DMS53 treated with DMSO at 0.1 percent for 48 hours (cell line): ENCODE measurements at regions not wholly inside any gene's neighbourhood (a gene's known extent, or its start where the extent isn't known, plus 50 kb on each side); places are given as distances from the start of the nearest gene placed in this dataset.

Experiments
- DNase-seq: peaks from one replicate; lab custom pipeline; 2025; ENCODE audit not compliant: unreplicated experiment; lab: John Stamatoyannopoulos, UW

DNA sequence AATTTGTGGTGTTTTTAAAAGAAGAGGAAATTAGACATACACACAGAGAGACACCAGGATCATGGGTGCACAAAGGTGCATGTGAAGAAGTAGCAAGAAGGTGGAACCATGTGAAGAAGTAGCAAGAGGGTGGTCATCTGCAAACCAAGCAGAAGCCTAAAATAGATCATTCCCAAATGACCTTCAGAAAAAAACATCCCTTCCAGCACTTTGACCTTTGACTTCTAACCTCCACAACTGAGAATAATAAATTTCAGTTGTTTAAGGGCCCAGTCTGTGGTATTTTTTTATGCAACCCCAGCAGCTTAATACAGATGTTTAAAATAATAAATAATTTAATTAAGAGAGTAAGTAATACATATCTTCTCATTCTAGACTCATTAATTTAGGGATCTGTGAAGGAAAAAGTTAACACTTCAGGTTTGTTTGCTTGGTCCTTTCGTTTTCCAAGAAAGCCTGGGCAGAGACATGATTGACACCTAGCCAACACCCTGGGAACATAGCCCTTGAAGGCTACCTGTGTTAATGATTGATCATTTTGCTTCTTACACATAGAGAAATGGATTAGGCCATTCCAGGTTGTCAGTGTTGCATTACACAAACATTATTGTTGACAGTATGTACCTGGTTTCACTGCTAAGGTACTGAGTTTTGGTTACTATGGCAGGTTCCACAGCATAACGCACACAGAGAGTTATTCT lies 1331.2 kb upstream of the GBE1 start:
- peak; percentile 24 for DNase-seq

DNA sequence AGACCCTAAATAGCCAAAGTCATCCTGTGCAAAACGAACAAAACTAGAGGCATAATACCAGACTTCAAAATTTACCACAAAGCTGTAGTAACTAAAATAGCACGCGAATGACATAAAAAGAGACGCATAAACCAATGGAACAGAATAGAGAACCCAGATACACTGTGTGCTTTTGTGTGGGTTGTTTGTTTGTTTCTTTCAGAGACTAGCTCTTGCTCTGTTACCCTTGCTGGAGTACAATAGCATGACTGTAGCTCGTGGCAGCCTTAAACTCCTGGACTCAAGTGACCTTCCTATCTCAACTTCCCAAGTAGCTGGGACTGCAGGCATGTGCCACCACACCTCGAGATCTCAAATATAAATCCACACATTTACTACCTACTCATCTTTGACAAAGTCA lies 1314.6 kb upstream of the GBE1 start:
- DNase-seq, result no peak

DNA sequence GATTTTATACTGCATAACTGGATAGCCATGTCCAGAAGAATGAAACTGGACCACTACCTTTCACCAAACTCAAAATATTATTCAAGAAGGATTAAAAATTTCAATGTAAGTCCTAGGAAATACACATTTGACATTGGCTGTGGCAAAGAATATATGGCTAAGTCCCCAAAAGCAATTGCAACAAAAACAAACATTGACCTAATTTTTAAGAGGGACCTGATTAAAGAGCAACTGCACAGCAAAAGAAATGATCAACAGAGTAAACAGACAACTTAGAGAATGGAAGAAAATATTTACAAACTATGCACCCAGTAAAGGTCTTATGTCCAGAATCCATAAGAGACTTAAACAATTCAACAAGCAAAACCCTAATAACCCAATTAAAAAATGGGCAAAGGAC lies 1313.0 kb upstream of the GBE1 start:
- DNase-seq, result no peak

DNA sequence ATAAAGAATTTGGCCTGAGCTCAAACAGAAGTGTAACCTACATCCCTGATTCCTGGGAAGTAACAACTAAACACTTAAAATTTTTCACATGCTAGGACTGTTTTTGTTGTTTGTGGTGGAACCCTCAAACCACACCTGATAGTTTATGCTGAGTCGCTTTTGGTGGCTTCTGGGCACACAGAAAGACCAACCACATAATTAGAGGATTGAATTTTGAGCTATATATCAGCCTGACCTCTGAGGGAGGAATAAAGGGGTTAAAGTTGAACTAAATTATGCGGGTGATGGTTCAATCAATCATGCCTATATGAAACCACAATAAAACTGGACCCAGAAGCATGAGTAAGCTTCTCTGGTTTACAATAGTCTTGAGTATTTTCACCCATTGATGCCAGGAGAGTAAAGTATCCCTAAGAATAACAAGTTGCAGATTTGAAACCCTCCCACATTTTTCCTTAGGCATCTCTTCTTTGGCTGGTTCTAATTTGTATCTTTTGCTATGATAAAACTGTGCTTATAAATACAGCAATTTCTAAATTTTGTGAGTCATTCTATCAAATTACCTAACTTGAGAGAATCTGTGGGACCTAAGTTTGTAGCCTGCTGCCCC lies 1304.5 kb upstream of the GBE1 start:
- no peak for DNase-seq

DNA sequence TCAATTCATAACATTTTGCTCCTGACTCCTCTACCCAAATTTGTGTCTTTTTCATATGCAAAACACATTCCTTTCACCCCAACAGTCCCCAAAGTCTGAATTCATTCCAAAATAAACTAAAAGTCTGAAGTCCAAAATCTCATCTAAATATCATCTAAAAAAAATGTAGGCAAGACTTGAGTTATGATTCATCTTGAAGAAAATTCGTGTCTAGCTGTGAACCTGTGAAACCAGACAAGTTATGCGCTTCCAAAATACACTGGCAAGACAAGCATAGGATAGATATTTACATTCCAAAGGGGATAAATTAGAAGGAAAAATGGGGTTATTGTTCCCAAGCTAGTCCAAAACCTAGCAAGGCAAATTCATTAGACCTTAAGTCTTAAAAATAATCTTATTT lies 1302.0 kb upstream of the GBE1 start:
- no peak for DNase-seq

DNA sequence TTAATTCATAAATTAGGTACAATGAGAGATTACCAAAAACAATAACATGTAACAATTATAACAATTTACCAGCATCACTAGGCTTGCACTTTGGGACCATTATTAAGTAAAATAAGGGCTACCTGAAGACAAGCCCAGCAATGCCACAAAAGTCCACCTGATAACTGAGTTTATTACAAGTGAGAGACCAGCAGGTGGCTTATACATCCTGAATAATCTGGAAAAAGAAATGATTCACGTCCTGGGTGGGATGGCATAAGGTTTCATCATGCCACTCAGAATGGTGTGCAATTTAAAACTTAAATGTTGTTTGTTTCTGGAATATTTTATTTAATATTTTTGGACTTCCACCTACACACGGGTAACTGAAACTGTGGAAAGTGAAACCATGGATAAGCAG lies 1287.1 kb upstream of the GBE1 start:
- DNase-seq, result no peak

DNA sequence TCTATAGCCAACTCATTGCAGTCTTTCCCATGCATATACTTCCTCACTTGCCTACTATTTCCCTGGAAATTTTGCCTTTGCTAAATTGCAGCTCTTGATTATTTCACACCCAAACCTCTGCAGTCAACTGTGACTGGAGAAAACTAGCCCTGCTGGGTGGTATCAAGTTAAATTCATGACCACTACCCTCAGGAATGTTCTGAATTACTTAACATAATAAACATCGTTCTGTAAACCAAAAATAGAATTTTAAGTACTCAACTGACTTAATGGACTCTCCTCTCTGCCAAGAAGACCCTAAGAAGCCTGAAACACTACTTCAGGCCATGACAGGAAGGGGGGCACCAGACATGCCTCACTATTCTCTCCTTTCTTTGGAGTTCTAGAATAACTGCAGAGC lies 1278.0 kb upstream of the GBE1 start:
- no peak for DNase-seq

DNA sequence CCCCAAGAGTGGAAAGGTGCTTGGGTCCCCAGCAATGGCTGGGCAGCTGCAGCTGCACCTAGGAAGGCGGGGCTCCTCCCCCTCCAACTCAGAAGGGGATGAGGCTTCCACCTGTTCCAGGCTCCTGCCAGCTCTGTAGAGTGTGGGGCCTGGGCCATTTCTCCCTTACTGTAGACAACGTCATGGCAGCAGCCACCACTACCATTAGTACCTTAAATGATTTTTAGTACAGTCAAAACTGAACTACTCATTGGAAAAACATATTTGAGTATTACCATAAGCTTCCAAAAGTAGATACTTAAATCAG lies 1274.2 kb upstream of the GBE1 start:
- DNase-seq, result no peak

DNA sequence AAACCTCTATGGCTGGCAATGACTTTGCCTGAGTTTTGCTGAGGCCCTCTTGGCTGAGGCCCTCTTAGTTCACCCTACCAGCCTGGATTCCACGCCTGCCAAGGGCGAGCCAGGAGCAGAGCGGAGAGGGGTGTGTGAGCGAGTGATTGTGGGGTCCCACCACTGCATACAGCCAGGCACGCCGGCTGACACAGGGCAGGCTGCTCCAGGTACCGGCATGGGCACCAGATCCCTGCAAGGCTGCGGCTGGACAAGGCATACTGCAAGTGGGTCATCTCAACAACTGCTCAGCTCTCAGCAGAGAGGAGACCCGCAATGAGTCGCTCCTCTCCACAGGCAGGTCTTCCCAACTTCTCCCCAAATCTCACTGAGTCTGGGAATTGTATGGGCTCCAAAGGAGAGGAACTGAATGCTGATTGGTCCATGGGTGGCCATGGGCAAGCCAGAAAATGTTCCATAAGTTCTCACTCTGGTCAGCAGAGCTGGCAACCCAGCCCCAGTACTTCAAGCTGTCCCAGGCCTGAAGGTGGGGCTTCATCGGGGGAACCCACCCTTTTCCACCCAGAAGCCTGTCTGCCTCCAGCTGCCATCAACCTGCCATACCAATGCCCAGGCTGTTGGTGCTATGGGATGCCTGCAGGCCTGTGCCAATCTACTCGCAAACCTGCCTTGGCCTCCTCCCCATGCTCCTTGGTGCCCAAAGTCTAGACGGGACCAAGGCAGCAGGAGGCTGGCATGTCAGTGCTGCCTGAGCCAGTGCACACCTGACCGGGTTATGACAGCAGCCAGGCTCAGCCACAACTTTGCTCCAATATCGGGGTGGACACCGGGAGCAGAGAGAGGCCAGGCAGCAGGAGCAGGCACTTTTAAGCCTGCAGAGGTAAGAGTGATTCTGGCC lies 1273.6 kb upstream of the GBE1 start:
- no peak for DNase-seq

DNA sequence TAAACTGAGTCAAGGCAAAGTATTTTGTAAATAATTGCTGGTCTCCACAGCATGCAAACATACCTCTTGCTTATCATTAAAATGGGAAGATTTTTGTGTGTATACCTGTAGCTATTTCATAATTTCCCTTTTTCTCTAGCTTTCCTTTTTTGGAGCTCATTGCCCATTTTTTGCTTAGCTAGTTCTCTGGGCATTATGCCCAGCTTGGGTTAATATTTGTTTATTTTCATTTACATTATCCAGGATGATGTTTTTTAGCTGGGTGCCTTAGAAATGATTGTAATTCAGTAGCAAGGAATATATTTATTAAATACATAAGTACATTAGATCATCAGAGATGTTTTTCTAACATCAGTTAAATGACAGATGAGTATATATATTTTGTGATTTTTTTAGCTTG lies 1271.7 kb upstream of the GBE1 start:
- no peak for DNase-seq

DNA sequence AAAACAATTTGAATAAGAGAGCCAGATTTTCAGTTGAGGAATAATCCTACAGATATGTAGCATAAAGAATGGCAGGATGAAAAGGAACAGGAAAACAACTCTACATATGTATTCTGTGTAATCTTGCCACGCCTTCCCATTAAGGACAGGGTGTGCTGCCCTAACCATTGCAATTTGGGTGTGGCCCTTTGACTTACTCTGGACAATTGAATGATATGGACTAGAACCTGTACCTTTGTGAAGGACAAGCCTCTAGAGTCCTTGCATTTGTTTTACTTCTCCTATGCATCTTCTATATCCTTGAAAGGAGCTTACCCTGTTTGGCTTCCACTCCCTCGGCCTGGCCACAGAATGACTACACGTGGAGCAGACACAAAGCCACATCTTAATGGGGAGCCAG lies 1261.6 kb upstream of the GBE1 start:
- DNase-seq, result no peak

DNA sequence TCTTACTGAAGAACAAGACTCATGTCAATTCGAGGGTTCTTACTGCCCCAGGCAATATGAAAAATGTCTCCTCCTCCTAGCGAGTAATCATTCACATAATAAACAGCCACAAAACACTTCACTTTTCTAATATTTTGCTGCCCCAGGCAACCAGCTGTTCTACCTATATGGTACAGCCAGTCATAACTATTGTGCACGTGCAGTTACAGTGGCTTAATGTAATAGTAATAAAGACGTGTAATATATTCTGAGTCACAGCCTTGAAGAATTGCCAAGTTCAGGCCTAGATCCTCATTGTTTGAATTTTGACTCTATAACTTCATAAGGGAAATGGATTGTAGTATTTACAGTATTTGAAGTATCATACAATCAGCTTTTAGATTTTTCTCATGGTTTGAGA lies 1250.0 kb upstream of the GBE1 start:
- no peak for DNase-seq

DNA sequence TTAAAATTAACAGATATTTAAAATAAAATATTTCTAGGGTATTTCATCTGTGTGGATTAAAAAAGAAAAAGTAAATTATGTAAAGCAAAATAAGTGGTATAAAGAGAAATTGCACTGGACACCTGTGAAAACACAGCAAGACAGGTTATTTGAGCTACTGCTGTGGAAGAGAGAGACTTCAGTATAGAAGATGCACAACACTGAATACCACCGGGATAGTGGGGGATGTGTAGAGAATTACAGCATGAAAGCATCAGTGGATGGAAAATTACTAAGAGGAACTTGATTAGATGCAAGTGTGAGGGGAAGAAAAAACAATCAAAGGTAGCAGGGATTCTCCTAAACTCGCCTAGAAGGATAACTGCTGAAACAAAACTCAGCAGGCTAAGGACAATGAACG lies 1242.5 kb upstream of the GBE1 start:
- no peak for DNase-seq

DNA sequence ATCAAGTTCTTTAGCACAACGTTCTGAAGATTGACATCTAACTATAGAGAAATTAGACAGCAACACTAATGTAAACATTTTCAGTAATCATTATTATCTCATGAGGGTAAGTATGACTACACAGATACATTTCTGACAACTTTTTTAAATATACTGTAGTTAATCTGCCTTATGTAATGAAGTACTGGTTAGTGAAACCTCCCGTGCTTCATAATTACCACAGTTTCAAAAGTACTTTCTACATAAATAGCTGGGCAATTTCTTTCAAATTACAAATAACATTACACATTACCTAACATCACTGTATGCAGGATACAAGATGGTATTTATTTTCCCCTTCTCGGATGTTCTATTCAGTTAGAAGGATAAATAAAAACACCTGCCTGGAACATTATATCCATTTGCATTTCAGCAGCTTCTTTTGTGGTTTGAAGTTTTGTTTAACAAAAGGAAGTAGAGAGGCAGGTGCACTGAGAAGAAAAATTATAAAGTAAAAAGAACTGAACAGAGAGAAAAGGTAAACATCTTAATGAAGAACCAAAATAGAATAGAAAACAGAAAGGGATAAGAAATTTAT lies 1241.5 kb upstream of the GBE1 start:
- no peak for DNase-seq

DNA sequence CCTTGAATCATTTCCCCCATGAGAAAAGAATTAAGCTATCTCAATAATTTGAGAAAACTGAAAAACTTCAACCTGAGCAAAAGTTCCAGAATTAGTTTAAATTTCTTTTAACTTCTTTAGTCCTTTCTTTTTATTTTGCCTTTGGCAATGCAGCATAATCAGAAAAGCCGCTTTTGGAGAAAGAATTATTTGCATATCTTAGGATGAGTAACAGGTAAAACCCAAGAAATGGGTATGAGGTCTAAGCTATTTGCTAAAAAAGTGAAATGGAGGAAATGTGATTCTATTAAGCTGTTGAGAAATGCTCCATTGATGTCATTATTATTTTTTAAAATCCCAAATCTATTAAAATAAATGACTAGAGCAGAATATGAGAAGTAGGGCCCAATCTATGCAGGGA lies 1238.3 kb upstream of the GBE1 start:
- no peak for DNase-seq

DNA sequence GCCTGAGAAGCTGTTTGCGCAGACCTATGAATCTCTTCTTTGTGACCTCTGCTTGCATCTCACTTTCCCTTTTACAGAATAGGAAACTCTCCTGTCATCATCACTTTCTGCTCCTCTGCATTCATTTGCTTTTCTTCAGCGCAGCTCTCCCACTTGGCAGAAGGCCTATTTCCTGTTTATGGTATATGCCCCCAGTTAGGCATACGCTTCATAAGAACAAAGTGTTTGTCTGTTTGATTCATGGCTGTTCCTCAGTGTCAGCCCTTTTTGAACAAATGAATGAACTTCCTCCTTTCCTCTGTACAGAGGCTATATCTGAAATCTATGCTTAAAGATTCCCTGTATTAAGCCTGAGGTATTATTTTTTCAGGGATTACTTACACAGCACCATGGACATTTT lies 1216.9 kb upstream of the GBE1 start:
- no peak for DNase-seq

DNA sequence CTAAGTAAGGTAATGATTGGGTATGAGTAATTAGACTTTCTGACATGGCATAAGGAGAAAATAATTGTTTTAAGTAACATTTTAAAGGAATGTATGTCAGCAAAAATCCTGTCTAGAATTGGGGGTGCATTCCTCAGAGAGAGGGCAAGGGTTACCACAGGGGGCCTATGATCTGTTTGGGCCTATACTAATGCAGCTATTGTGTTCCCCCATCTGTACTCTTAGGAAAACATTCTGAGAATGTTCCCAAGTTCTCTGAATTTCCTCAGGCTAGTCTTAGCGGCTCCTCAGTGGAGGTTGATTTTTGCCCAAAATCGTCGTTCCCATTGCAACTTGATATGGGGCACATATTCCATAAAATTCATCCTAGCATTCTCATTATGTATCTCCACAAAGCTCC lies 1216.4 kb upstream of the GBE1 start:
- no peak for DNase-seq

DNA sequence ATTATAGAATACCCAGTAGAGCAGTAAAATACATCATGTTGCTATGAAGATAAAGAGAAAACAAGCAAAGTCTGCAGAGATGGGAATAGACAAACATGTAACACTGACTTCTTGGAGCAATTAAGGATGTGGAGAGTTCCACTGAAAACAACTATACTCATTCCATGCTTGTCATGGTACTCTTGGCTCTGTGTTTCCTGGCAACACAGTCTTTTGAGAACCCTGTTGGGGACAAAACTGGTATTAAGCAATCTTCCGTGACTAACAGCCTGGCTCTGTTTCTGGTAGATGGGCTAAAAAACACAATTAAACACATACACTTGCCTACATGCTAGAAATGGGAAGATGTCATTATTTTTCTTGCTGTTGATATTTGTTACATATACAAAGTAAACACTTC lies 1212.3 kb upstream of the GBE1 start:
- no peak for DNase-seq

DNA sequence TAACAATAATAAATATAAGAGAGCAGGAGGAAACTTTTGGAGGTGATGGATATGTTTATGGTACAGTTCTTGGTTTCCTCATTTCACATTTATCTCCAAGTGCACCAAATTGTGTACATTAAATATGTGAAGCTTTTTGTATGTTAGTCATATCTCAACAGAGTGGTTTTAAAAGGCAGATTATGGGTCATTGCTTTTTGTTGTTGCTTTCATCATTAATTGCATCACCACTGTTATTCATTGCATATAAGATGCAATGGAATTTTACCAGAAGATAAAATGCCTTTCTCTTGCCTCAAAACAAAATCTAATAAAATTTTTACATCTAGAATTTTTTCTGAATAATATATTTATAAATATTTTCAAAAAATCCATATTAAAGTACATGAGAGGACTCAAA lies 1198.9 kb upstream of the GBE1 start:
- no peak for DNase-seq

DNA sequence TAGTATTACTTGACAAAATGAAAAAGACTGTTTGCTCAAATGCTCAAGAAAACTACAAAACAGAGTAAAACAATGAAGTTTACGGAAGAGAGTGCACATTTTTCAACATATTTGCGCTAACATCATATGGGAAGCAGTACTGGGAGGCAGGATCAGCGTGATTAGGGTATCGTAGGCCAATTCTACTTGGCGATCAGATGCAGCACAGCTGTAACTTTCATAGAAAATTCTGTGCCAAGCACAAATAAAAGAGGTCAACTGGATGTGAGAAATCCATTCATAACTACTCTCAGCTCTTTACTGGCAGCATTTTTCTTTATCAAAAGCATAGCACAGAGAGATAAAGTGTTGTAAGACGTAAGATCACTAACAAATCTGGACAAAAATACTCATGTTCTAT lies 1196.3 kb upstream of the GBE1 start:
- no peak for DNase-seq

DNA sequence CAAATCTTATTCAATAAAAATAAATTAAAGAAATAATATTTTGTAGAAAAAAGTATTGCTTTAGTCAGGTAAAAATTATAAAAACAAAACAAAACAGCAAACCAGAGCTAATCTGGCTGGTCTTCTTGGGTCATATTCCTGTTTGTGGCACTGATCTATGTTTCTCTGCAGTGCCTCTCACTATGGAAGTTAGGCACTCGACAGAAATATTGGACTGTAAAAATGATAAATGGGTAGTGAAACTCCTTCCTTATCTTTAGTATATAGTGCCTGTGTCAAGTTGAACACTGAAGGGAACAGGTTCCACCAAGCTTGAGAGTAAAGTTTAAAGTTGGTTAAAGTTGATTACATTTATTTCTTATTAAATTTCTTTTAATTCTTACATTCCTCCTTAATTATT lies 1195.6 kb upstream of the GBE1 start:
- no peak for DNase-seq

DNA sequence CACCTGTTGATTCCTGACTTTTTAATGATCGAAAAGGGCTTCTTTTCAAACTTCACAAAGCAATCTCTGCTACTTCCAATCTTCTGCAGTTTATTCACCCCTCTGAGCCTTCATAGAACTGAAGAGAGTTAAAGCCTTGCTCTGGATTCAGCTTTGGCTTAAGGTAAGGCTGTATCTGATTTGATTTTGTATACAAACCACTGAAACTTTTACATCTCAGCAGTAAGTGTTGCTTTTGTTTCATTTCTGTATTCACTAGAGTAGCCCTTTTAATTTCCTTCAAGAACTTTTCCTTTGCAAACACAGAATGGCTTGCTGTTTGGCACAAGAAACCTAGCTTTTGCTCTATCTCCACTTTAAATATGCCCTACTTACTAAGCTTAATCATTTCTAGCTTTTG lies 1193.0 kb upstream of the GBE1 start:
- DNase-seq, result no peak
